ENCODE measurements at regions not wholly inside any gene's neighbourhood (a gene's known extent, or its start where the extent isn't known, plus 50 kb on each side); places are given as distances from the start of the nearest gene placed in this dataset.
"Not testable (repeated sequence)": the region's sequence is repeated elsewhere in the genome, so short reads cannot be mapped to it uniquely, and the experiment has no call there.

- intact Hi-C loops (cut with DNase I); DNase-seq (ENCODE audit: low spot score in 2 of 2); H3K4me1 ChIP-seq: not testable (repeated sequence)
Observed at GRCh38 chr2:94797235-94797634, 74.0 kb upstream of the TEKT4 start.

More at GRCh38 chr2:94797235-94797634, 74.0 kb upstream of the TEKT4 start:
- TF ChIP-seq, protein P1, sequence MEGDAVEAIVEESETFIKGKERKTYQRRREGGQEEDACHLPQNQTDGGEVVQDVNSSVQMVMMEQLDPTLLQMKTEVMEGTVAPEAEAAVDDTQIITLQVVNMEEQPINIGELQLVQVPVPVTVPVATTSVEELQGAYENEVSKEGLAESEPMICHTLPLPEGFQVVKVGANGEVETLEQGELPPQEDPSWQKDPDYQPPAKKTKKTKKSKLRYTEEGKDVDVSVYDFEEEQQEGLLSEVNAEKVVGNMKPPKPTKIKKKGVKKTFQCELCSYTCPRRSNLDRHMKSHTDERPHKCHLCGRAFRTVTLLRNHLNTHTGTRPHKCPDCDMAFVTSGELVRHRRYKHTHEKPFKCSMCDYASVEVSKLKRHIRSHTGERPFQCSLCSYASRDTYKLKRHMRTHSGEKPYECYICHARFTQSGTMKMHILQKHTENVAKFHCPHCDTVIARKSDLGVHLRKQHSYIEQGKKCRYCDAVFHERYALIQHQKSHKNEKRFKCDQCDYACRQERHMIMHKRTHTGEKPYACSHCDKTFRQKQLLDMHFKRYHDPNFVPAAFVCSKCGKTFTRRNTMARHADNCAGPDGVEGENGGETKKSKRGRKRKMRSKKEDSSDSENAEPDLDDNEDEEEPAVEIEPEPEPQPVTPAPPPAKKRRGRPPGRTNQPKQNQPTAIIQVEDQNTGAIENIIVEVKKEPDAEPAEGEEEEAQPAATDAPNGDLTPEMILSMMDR (IDR thresholded peaks at IDR 0.05): peak in 2 of 3 experiments; percentile 26 to 30
- H3K9me3 ChIP-seq, H3K4me3 ChIP-seq, H3K36me3 ChIP-seq, H3K27ac ChIP-seq, H3K27me3 ChIP-seq: not testable (repeated sequence)

All from ascending aorta (tissue), 2 donors.